PFSK-1 (cell line): ENCODE measurements at regions not wholly inside any gene's neighbourhood (a gene's known extent, or its start where the extent isn't known, plus 50 kb on each side); places are given as distances from the start of the nearest gene placed in this dataset.

Experiments used
- FOXP2 ChIP-seq: optimal IDR thresholded peaks from 2 replicates; pipeline ENCODE3; 2011; ENCODE audit warnings: borderline replicate concordance, control low read depth, inconsistent platforms; ENCODE audit not compliant: insufficient read depth; ENCODE audit errors: extremely low read length, extremely low read depth
- POLR2AphosphoS5 ChIP-seq: IDR thresholded peaks from 2 replicates; pipeline ENCODE4 v1.6.1; 2012; ENCODE audit warnings: low read depth, mild to moderate bottlenecking, control low read depth, low read length, moderate library complexity
- REST ChIP-seq, 2 experiments: IDR thresholded peaks; 2 replicates each; pipeline versions ENCODE4 v1.6.1 to v1.8.0; 2011 to 2012; ENCODE audit warnings: low read depth in 2 of 2, low read length in 2 of 2, control low read depth in 1 of 2, inconsistent platforms in 1 of 2, mild to moderate bottlenecking in 1 of 2, moderate library complexity in 1 of 2; ENCODE audit not compliant: insufficient read depth in 1 of 2
- SIN3A ChIP-seq: IDR thresholded peaks from 2 replicates; pipeline ENCODE4 v1.6.1; 2012; ENCODE audit warnings: mild to moderate bottlenecking, low read length, moderate library complexity, borderline replicate concordance; ENCODE audit not compliant: insufficient read depth
- TAF1 ChIP-seq: IDR thresholded peaks from 2 replicates; pipeline ENCODE4 v1.6.1; 2012; ENCODE audit warnings: low read length, control low read depth, borderline replicate concordance; ENCODE audit not compliant: insufficient read depth

GRCh38 chr6:78639111-78640110 lies 227.9 kb upstream of the IRAK1BP1 start:
- TF ChIP-seq SIN3A: no peak
- no peak for TF ChIP-seq FOXP2
- no peak for TF ChIP-seq POLR2AphosphoS5
- no peak for TF ChIP-seq REST (IDR thresholded peaks at IDR 0.05; ENCODE audit: insufficient read depth in 1 of 2, low read depth in 2 of 2, low read length in 2 of 2)
- TF ChIP-seq TAF1: no peak

DNA sequence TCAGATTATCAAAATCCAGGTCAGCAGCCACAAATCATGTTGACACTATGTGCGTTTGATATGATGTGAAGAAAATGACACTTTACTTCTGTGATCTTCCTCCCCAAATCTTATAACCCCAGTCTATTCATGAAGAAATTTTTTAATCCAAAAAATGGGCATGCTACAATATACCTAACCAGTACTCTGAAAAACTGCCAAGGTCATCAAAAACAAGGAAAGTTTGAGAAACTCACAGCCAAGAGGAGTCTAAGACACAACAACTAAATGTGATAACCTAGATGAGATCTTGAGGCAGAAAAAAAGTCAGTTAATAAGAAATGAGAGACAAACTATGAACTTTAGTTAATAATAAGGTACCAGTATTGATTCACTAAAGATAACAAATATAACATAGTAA lies 200.6 kb upstream of the IRAK1BP1 start:
- no peak for TF ChIP-seq REST (IDR thresholded peaks at IDR 0.05; ENCODE audit: insufficient read depth in 1 of 2, low read depth in 2 of 2, low read length in 2 of 2)
- no peak for TF ChIP-seq SIN3A
- no peak for TF ChIP-seq POLR2AphosphoS5
- no peak for TF ChIP-seq TAF1
- TF ChIP-seq FOXP2: no peak

DNA sequence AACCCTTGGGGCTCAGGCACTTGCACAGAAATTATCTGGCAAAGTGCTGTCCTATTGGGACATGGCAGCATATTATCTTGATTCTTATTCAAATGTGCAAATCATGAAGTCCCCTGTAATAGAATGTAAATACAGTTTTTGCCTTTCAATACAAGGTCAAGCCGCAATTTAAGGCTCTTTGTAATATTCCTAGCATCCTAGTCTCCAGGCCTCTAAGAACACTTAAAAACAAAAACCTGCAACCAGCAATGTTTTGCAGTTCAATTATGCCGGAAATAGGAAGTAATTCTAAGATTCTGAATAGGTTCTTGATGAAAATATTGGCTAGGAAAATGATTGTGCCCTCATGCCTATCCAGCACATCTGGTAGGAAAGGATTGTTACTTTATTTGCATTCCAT lies 197.2 kb upstream of the IRAK1BP1 start:
- TF ChIP-seq POLR2AphosphoS5 (no peak), REST (IDR thresholded peaks at IDR 0.05; ENCODE audit: insufficient read depth in 1 of 2, low read depth in 2 of 2, low read length in 2 of 2) (no peak), FOXP2 (no peak), TAF1 (no peak), SIN3A (no peak)

DNA sequence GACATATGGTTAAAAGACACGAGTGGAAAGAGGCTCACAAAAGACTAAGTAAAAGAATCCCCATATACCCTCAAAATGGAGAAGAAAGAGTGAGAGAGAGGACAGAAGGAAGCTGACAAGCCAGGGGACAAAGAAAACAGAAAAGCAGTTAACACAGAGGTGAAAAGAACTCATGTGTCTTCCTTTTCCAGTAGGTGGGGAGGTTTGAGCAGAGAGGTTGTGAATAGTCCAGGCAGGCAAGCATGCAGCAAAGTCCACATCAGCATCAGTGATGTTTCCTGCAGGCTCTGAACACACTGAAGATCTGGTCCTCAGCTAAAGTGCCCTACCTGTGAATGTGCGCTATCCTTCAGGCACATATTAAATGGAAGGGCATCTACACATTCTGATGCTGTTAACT lies 196.5 kb upstream of the IRAK1BP1 start:
- no peak for TF ChIP-seq REST (IDR thresholded peaks at IDR 0.05; ENCODE audit: insufficient read depth in 1 of 2, low read depth in 2 of 2, low read length in 2 of 2)

GRCh38 chr6:78688668-78689067 lies 178.7 kb upstream of the IRAK1BP1 start:
- no peak for TF ChIP-seq POLR2AphosphoS5
- TF ChIP-seq REST (IDR thresholded peaks at IDR 0.05; ENCODE audit: insufficient read depth in 1 of 2, low read depth in 2 of 2, low read length in 2 of 2): no peak
- TF ChIP-seq SIN3A: no peak
- no peak for TF ChIP-seq FOXP2
- no peak for TF ChIP-seq TAF1
